ENCODE measurements at regions not wholly inside any gene's neighbourhood (a gene's known extent, or its start where the extent isn't known, plus 50 kb on each side); places are given as distances from the start of the nearest gene placed in this dataset.

- in situ Hi-C loops (cut with MboI; ENCODE audit: low pct_unique_long_range_greater_than_20kb, low sequenced_read_pairs): no loop called here
- DNase-seq: no peak
Measured at GRCh38 chr4:163419074-163419473, 54.5 kb downstream of the TKTL2 start.

GRCh38 chr4:163415668-163416067, 57.9 kb downstream of the TKTL2 start:
- DNase-seq: no peak
- in situ Hi-C loops (cut with MboI; ENCODE audit: low pct_unique_long_range_greater_than_20kb, low sequenced_read_pairs): no loop called here

GRCh38 chr4:163414275-163414674, 59.3 kb downstream of the TKTL2 start:
- in situ Hi-C loops (cut with MboI; ENCODE audit: low pct_unique_long_range_greater_than_20kb, low sequenced_read_pairs): no loop called here
- no peak for DNase-seq

GRCh38 chr4:163404580-163404979, 60.9 kb downstream of the NPY5R start:
- DNase-seq: peak; percentile 5
- in situ Hi-C loops (cut with MboI; ENCODE audit: low pct_unique_long_range_greater_than_20kb, low sequenced_read_pairs): no loop called here

GRCh38 chr4:163404080-163404479, 60.4 kb downstream of the NPY5R start:
- in situ Hi-C loops (cut with MboI; ENCODE audit: low pct_unique_long_range_greater_than_20kb, low sequenced_read_pairs): no loop called here
- DNase-seq: no peak
